GM23248 (cell line): ENCODE measurements at regions not wholly inside any gene's neighbourhood (a gene's known extent, or its start where the extent isn't known, plus 50 kb on each side); places are given as distances from the start of the nearest gene placed in this dataset.
"Not testable (repeated sequence)": the region's sequence is repeated elsewhere in the genome, so short reads cannot be mapped to it uniquely, and the experiment has no call there.

Experiments used
- DNase-seq: peaks from one replicate; pipeline ENCODE4 v3.0.0-alpha.2; 2015
- H2AFZ ChIP-seq: fragments of 200-600 bp; sonication (generic); 2 replicates; pipeline ENCODE4 v1.6.1; 2016; ENCODE audit warnings: antibody characterized with exemption
- H3F3A ChIP-seq: fragments of 200-600 bp; sonication (generic); 2 replicates; pipeline ENCODE4 v1.6.1; 2016; ENCODE audit warnings: mild to moderate bottlenecking, antibody characterized with exemption, mixed run types; ENCODE audit not compliant: insufficient read depth
- H3K27ac ChIP-seq: fragments of 200-600 bp; sonication (generic); 2 replicates; pipeline ENCODE4 v1.5.1; 2016; ENCODE audit warnings: mild to moderate bottlenecking
- H3K27me3 ChIP-seq: fragments of 200-600 bp; sonication (generic); replicated peaks from 2 replicates; pipeline ENCODE4 v1.6.1; 2016; ENCODE audit warnings: mild to moderate bottlenecking; ENCODE audit not compliant: insufficient read depth
- H3K36me3 ChIP-seq: fragments of 200-600 bp; sonication (generic); 2 replicates; pipeline ENCODE4 v1.6.1; 2016; ENCODE audit warnings: low read depth, mild to moderate bottlenecking
- H3K4me1 ChIP-seq: fragments of 200-600 bp; sonication (generic); 2 replicates; pipeline ENCODE4 v1.6.1; 2016; ENCODE audit warnings: mild to moderate bottlenecking; ENCODE audit not compliant: insufficient read depth
- H3K4me2 ChIP-seq: fragments of 200-600 bp; sonication (generic); one replicate; pipeline ENCODE4 v1.6.1; 2016; ENCODE audit warnings: mild to moderate bottlenecking; ENCODE audit not compliant: unreplicated experiment
- H3K4me3 ChIP-seq: fragments of 200-600 bp; sonication (generic); 2 replicates; pipeline ENCODE4 v1.5.1; 2016; ENCODE audit warnings: mild to moderate bottlenecking
- H3K79me2 ChIP-seq: fragments of 200-600 bp; sonication (generic); 2 replicates; pipeline ENCODE4 v1.6.1; 2016; ENCODE audit warnings: mild to moderate bottlenecking; ENCODE audit not compliant: insufficient read depth
- H3K9ac ChIP-seq: fragments of 200-600 bp; sonication (generic); 2 replicates; pipeline ENCODE4 v1.6.1; 2016; ENCODE audit warnings: mild to moderate bottlenecking
- H3K9me2 ChIP-seq: fragments of 200-600 bp; sonication (generic); 2 replicates; pipeline ENCODE4 v1.6.1; 2016; ENCODE audit warnings: mixed run types, mild to moderate bottlenecking, moderate library complexity; ENCODE audit not compliant: insufficient read depth
- H3K9me3 ChIP-seq: fragments of 200-600 bp; sonication (generic); one replicate; pipeline ENCODE4 v1.6.1; 2017; ENCODE audit warnings: low read depth
- H4K20me1 ChIP-seq: fragments of 200-600 bp; sonication (generic); 2 replicates; pipeline ENCODE4 v1.6.0; 2016; ENCODE audit not compliant: insufficient read depth
- EZH2 ChIP-seq: fragments of 200-600 bp; sonication (generic); IDR thresholded peaks from 2 replicates; pipeline ENCODE4 v1.6.1; 2018; ENCODE audit warnings: antibody characterized with exemption, mild to moderate bottlenecking; ENCODE audit not compliant: insufficient read depth, poor library complexity, severe bottlenecking
- EZH2phosphoT487 ChIP-seq: fragments of 200-600 bp; sonication (generic); IDR thresholded peaks from 2 replicates; pipeline ENCODE4 v1.6.1; 2018; ENCODE audit warnings: antibody characterized with exemption, moderate library complexity, mild to moderate bottlenecking, low read depth; ENCODE audit not compliant: insufficient read depth
- WGBS, 2 experiments: methylation state at CpG; one replicate each; pipeline ENCODE4 v1.1.6; 2015 to 2017; ENCODE audit warnings: low lambda C conversion rate in 2 of 2, low coverage in 1 of 2; ENCODE audit errors: missing lambda C conversion rate in 2 of 2; 5-methylcytosine and 5-hydroxymethylcytosine counted together
- in situ Hi-C: fragments of 300-500 bp; cut with MboI; formaldehyde crosslinking; loops from 2 replicates; pipeline ENCODE4 v1.15.0; 2020

DNA sequence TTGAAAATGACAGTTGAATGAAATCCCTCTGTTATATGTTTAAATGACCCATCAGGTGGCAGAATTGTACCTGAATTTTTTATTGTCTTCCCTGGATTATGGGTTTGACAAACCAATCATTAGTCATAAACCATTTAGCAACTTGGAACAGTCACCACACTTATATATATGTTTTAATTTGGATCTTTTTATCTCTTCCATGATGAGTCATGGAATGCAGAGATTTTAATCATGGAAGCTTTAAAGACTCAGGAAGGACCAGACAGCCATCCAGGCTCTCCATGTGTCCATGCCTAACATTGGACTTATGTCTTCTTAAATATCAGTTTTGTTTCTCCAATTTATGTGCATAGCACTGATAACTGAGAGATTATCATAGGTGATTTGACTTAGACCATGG lies 188.3 kb upstream of the ZSWIM2 start:
- in situ Hi-C loops = no loop called here

DNA sequence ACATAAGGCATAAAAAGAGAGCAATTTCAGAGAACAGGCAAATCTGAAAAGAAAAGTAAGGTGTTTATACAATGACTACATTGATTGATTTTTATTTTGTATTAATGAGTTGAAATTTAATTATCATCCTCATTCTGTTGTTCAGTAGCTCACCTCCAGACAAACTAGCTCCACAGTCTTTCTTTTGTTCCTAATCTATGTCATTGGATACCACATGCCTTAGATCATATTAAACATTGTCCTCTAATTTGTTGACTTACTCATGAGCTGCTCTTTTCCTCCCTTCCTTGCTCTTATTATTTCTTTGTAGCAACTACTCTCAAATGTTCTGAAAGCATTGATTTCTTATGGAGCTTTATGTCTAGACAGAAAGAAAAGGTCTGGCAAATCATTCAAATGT lies 185.5 kb upstream of the ZSWIM2 start:
- Histone ChIP-seq H3K9me3 (no peaks in the 10 kb centered on the region), H3K4me3 (no peak overlapping the region), H3K36me3 (no peaks in the 10 kb centered on the region), H3K27ac (no peak overlapping the region), H3K27me3 (no peaks in the 10 kb centered on the region), H3K4me1 (no peaks in the 10 kb centered on the region), H4K20me1 (no peaks in the 10 kb centered on the region), H3K79me2 (no peaks in the 10 kb centered on the region), H3K4me2 (no peak overlapping the region), H3F3A (no peaks in the 10 kb centered on the region), H3K9me2 (no peaks in the 10 kb centered on the region), H3K9ac (no peak overlapping the region), H2AFZ (no peak overlapping the region)
- no peak for DNase-seq
- TF ChIP-seq EZH2phosphoT487 = no peak
- TF ChIP-seq EZH2 = no peak
- in situ Hi-C loops = no loop called here

More for the DNA sequence above, 188.3 kb upstream of the ZSWIM2 start:
- no peaks in the 10 kb centered on the region for H3K36me3 ChIP-seq
- no peak overlapping the region for H3K4me3 ChIP-seq
- no peaks in the 10 kb centered on the region for H3F3A ChIP-seq
- no peak overlapping the region for H3K4me2 ChIP-seq
- no peaks in the 10 kb centered on the region for H3K79me2 ChIP-seq
- no peaks in the 10 kb centered on the region for H3K27me3 ChIP-seq
- no peaks in the 10 kb centered on the region for H3K9me2 ChIP-seq
- no peak for DNase-seq
- TF ChIP-seq EZH2 (no peak), EZH2phosphoT487 (no peak)
- no peak overlapping the region for H3K9ac ChIP-seq
- H4K20me1 ChIP-seq = no peaks in the 10 kb centered on the region
- no peaks in the 10 kb centered on the region for H3K4me1 ChIP-seq
- H2AFZ ChIP-seq = no peak overlapping the region
- H3K9me3 ChIP-seq = no peaks in the 10 kb centered on the region
- no peak overlapping the region for H3K27ac ChIP-seq

DNA sequence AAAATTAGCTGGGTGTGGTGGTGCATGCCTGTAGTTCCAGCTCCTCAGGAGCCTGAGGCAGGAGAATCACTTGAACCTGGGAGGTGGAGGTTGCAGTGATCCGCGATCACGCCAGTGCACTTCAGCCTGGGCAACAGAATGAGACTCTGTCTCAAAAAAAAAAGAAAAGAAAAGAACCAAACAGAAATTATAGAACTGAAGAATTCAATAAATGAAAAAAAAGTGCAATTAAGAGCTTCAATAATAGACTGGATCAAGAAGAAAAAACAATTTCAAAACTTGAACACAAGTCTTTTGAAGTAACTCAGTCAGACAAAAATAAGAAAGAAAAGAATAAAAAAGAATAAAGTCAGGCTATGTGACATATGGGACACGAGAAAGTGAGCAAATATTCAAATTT lies 175.8 kb upstream of the ZSWIM2 start:
- Histone ChIP-seq H3K9me3 (no peaks in the 10 kb centered on the region), H3K27ac (no peak overlapping the region), H3K27me3 (no peaks in the 10 kb centered on the region), H3K79me2 (no peaks in the 10 kb centered on the region), H3K9ac (no peak overlapping the region), H3K36me3 (no peaks in the 10 kb centered on the region), H4K20me1 (no peaks in the 10 kb centered on the region), H3K4me1 (no peaks in the 10 kb centered on the region), H3K9me2 (no peaks in the 10 kb centered on the region), H2AFZ (no peak overlapping the region), H3K4me2 (no peak overlapping the region), H3F3A (no peaks in the 10 kb centered on the region), H3K4me3 (no peak overlapping the region)
- in situ Hi-C loops = no loop called here
- TF ChIP-seq EZH2phosphoT487 (no peak), EZH2 (no peak)
- DNase-seq = no peak
- WGBS, 2 experiments = 83 to 86% methylated on average over 4 of the region's 4 CpGs

DNA sequence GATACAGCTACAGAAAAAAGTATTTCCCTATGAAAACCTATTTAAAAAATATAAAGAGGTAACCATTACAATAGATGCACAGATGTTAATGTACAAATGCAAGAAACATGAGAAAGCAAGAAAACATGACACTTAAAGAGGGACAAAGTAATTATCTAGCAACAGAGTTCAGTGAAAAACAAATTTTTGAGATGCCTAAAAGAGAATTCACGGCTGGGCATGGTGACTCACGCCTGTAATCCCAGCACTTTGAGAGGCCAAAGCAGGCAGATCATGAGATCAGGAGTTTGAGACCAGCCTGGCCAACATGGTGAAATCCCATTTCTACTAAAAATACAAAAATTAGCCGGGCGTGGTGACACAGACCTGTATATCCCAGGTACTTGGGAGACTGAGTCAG lies 175.0 kb upstream of the ZSWIM2 start:
- H3K9ac ChIP-seq, H3K9me2 ChIP-seq, H3K36me3 ChIP-seq, H3K27ac ChIP-seq, H3K4me3 ChIP-seq, H3K4me1 ChIP-seq, H3K4me2 ChIP-seq, H3K79me2 ChIP-seq, H3K27me3 ChIP-seq, H3F3A ChIP-seq, H4K20me1 ChIP-seq, H2AFZ ChIP-seq, H3K9me3 ChIP-seq, in situ Hi-C loops: not testable (repeated sequence)
- 55 to 60% methylated on average over 4 of the region's 4 CpGs for WGBS, 2 experiments
- peak; percentile 37 for DNase-seq

DNA sequence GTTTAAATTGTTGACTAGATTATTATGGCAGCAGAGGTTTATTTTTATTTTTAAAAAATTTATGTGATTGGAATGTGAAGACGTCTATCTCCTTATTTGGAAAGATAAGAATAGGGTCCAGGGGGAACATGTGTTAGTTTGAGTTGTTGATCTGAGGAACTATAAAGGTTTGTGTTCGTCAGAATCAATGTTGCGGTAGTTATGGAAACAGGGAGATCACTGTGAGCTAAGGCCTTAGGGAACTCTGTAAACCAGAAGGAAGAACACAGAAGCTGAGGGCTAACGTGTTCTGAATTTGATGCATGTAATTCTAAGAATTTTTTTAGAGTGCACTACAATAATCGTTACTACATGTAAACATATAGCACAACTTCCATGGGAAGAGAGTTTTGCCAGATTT lies 168.5 kb upstream of the ZSWIM2 start:
- in situ Hi-C loops = no loop called here
- H3K79me2 ChIP-seq = no peaks in the 10 kb centered on the region
- 57 to 62% methylated on average over 5 of the region's 5 CpGs for WGBS, 2 experiments

More for the DNA sequence above, 168.5 kb upstream of the ZSWIM2 start:
- no peaks in the 10 kb centered on the region for H3K4me1 ChIP-seq
- no peaks in the 10 kb centered on the region for H3F3A ChIP-seq
- H3K9me3 ChIP-seq = no peaks in the 10 kb centered on the region
- DNase-seq = no peak
- no peak overlapping the region for H3K9ac ChIP-seq
- no peaks in the 10 kb centered on the region for H3K27me3 ChIP-seq
- TF ChIP-seq EZH2 (no peak), EZH2phosphoT487 (no peak)
- H4K20me1 ChIP-seq = no peaks in the 10 kb centered on the region
- no peak overlapping the region for H3K4me3 ChIP-seq
- H3K36me3 ChIP-seq = no peaks in the 10 kb centered on the region
- no peak overlapping the region for H3K4me2 ChIP-seq
- H2AFZ ChIP-seq = no peak overlapping the region
- H3K27ac ChIP-seq = no peak overlapping the region
- H3K9me2 ChIP-seq = no peaks in the 10 kb centered on the region
